NB4 (cell line): ENCODE measurements at regions not wholly inside any gene's neighbourhood (a gene's known extent, or its start where the extent isn't known, plus 50 kb on each side); places are given as distances from the start of the nearest gene placed in this dataset.

Experiments
- MYC ChIP-seq: IDR thresholded peaks from 2 replicates; pipeline ENCODE4 v1.6.1; 2011; ENCODE audit warnings: low read depth, low read length
- POLR2A ChIP-seq: IDR thresholded peaks from 2 replicates; pipeline ENCODE4 v1.6.1; 2011; ENCODE audit warnings: mild to moderate bottlenecking; ENCODE audit not compliant: insufficient read length; ENCODE audit errors: extremely low read depth
- TF ChIP-seq, protein P1 (sequence below): IDR thresholded peaks from 2 replicates; pipeline ENCODE4 v1.6.1; 2011; ENCODE audit warnings: low read depth, low read length
- TF ChIP-seq, protein P2 (sequence below): IDR thresholded peaks from one replicate; pipeline ENCODE4 v1.5.1; 2012; ENCODE audit warnings: low read depth, low read length

DNA sequence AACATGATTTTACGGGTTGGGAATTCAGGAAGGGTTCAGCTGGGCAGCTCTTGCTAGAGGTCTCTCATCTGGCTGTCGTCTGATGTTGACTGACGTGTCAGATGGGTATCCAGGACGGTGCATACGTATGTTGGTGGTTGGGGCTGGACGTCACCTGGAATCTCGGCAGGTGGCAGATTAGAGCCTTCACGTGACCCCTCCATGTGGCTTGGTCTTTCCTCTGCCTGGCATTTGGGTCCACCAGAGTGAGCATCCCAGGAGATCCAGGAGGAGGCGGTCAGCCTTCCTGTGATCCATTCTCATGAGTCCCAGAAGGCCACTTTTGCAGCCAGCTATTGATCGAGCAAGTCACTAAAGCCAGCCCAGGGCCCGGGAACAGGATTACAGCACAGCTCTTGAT is 202.7 kb downstream of the FOXL1 start:
- TF ChIP-seq, protein P1, sequence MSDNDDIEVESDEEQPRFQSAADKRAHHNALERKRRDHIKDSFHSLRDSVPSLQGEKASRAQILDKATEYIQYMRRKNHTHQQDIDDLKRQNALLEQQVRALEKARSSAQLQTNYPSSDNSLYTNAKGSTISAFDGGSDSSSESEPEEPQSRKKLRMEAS, result no peak
- no peak for TF ChIP-seq POLR2A
- TF ChIP-seq, protein P2, sequence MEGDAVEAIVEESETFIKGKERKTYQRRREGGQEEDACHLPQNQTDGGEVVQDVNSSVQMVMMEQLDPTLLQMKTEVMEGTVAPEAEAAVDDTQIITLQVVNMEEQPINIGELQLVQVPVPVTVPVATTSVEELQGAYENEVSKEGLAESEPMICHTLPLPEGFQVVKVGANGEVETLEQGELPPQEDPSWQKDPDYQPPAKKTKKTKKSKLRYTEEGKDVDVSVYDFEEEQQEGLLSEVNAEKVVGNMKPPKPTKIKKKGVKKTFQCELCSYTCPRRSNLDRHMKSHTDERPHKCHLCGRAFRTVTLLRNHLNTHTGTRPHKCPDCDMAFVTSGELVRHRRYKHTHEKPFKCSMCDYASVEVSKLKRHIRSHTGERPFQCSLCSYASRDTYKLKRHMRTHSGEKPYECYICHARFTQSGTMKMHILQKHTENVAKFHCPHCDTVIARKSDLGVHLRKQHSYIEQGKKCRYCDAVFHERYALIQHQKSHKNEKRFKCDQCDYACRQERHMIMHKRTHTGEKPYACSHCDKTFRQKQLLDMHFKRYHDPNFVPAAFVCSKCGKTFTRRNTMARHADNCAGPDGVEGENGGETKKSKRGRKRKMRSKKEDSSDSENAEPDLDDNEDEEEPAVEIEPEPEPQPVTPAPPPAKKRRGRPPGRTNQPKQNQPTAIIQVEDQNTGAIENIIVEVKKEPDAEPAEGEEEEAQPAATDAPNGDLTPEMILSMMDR, result no peak
- TF ChIP-seq MYC, result no peak
